ENCODE measurements at regions not wholly inside any gene's neighbourhood (a gene's known extent, or its start where the extent isn't known, plus 50 kb on each side); places are given as distances from the start of the nearest gene placed in this dataset.

DNA sequence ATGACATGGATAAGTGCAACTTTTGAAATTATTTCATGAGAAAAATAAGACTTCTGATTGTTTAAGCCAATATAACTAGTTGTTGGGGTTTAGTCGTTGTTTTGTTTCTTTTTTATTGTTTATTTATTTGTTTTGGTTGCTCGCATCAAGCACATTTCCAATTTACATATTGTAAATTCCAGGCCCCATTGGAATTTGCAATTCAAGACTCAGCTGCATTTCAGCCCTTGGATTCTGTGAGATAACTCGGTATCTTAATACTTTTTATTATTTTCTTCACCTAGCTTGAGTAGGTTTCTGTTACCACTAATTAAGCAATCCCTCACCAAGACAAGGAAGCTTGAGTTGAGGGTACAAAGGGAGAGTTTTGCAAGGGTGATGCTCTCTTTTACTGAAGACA is 318.3 kb upstream of the GATB start:
- TF ChIP-seq, protein P1, sequence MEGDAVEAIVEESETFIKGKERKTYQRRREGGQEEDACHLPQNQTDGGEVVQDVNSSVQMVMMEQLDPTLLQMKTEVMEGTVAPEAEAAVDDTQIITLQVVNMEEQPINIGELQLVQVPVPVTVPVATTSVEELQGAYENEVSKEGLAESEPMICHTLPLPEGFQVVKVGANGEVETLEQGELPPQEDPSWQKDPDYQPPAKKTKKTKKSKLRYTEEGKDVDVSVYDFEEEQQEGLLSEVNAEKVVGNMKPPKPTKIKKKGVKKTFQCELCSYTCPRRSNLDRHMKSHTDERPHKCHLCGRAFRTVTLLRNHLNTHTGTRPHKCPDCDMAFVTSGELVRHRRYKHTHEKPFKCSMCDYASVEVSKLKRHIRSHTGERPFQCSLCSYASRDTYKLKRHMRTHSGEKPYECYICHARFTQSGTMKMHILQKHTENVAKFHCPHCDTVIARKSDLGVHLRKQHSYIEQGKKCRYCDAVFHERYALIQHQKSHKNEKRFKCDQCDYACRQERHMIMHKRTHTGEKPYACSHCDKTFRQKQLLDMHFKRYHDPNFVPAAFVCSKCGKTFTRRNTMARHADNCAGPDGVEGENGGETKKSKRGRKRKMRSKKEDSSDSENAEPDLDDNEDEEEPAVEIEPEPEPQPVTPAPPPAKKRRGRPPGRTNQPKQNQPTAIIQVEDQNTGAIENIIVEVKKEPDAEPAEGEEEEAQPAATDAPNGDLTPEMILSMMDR (IDR thresholded peaks at IDR 0.05; ENCODE audit: low read depth, low read length): no peak
- TF ChIP-seq MYC (IDR thresholded peaks at IDR 0.05; ENCODE audit: low read depth, low read length) (no peak), MAX (IDR thresholded peaks at IDR 0.05; ENCODE audit: low read depth, low read length) (no peak), POLR2A (IDR thresholded peaks at IDR 0.05; ENCODE audit: extremely low read depth, insufficient read length) (no peak)
- H3K4me3 ChIP-seq (ENCODE audit: low read depth, low read length): no peak overlapping the region
- DNase-seq (ENCODE audit: low read depth): no peak

GRCh38 chr4:152077582-152077981 is 316.8 kb upstream of the GATB start:
- DNase-seq (ENCODE audit: low read depth): no peak
- H3K4me3 ChIP-seq (ENCODE audit: low read depth, low read length): no peak overlapping the region
- TF ChIP-seq POLR2A (IDR thresholded peaks at IDR 0.05; ENCODE audit: extremely low read depth, insufficient read length) (no peak), MAX (IDR thresholded peaks at IDR 0.05; ENCODE audit: low read depth, low read length) (no peak), MYC (IDR thresholded peaks at IDR 0.05; ENCODE audit: low read depth, low read length) (no peak)
- TF ChIP-seq, protein P1 (IDR thresholded peaks at IDR 0.05; ENCODE audit: low read depth, low read length): no peak

- TF ChIP-seq, protein P1 (IDR thresholded peaks at IDR 0.05; ENCODE audit: low read depth, low read length): no peak
- TF ChIP-seq MYC (IDR thresholded peaks at IDR 0.05; ENCODE audit: low read depth, low read length): no peak
- no peak for DNase-seq (ENCODE audit: low read depth)
- H3K4me3 ChIP-seq (ENCODE audit: low read depth, low read length): no peak overlapping the region
These were observed 314.6 kb upstream of the GATB start for GRCh38 chr4:152075253-152075928.

- H3K4me3 ChIP-seq (ENCODE audit: low read depth, low read length): no peak overlapping the region
- no peak for DNase-seq (ENCODE audit: low read depth)
- TF ChIP-seq MYC (IDR thresholded peaks at IDR 0.05; ENCODE audit: low read depth, low read length): no peak
- TF ChIP-seq POLR2A (IDR thresholded peaks at IDR 0.05; ENCODE audit: extremely low read depth, insufficient read length): no peak
- TF ChIP-seq, protein P1 (IDR thresholded peaks at IDR 0.05; ENCODE audit: low read depth, low read length): no peak
- TF ChIP-seq MAX (IDR thresholded peaks at IDR 0.05; ENCODE audit: low read depth, low read length): no peak
These were observed 313.8 kb upstream of the GATB start for GRCh38 chr4:152074573-152074972.

GRCh38 chr4:152074088-152074437 is 313.3 kb upstream of the GATB start:
- no peak overlapping the region for H3K4me3 ChIP-seq (ENCODE audit: low read depth, low read length)
- no peak for DNase-seq (ENCODE audit: low read depth)
- no peak for TF ChIP-seq MYC (IDR thresholded peaks at IDR 0.05; ENCODE audit: low read depth, low read length)
- no peak for TF ChIP-seq MAX (IDR thresholded peaks at IDR 0.05; ENCODE audit: low read depth, low read length)
- TF ChIP-seq, protein P1 (IDR thresholded peaks at IDR 0.05; ENCODE audit: low read depth, low read length): no peak
- no peak for TF ChIP-seq POLR2A (IDR thresholded peaks at IDR 0.05; ENCODE audit: extremely low read depth, insufficient read length)

Data from NB4 (cell line).